ENCODE measurements at regions not wholly inside any gene's neighbourhood (a gene's known extent, or its start where the extent isn't known, plus 50 kb on each side); places are given as distances from the start of the nearest gene placed in this dataset.

DNA sequence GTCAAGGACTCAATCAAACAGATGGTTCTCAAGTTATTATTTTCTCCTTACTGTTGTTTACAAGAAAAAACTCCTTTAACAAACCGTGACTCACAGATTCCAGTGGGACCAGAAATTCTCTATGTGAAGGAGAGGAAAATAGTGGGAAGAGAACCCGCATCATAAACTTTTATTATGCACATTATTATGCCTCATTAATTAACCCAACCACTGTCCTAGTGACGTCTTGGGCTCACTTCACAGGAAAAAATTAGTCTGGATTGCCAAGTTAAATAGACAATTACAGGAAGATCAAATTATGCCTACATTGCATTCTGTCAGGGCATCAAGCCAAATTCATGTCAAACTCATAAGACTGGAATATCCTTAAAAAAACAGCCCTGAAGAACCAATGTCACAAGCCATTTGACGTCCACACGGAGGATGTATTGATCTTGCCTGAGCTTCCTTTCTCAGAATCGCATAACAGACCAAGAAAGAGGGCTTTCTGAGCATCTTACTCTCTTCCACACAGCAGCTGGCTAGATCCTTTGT is 347.8 kb downstream of the DUSP10 start (continued):
- TF ChIP-seq CSRNP3 (CRISPR knock-in tag; IDR thresholded peaks at IDR 0.05): no peak; the same call in 1 of the 2 replicates
- TF ChIP-seq ZFP3 (CRISPR knock-in tag; IDR thresholded peaks at IDR 0.05): no peak; the same call in 1 of the 2 replicates

GRCh38 chr1:221396526-221396925 is 345.4 kb downstream of the DUSP10 start:
- no peak for ATAC-seq
- TF ChIP-seq CSRNP3 (CRISPR knock-in tag; IDR thresholded peaks at IDR 0.05) (no peak), ARNTL (CRISPR knock-in tag; IDR thresholded peaks at IDR 0.05; ENCODE audit: borderline replicate concordance, low read depth) (no peak), PATZ1 (CRISPR knock-in tag; IDR thresholded peaks at IDR 0.05; ENCODE audit: borderline replicate concordance) (no peak), BACH2 (CRISPR knock-in tag; IDR thresholded peaks at IDR 0.05; ENCODE audit: borderline replicate concordance) (no peak), RARB (CRISPR knock-in tag; IDR thresholded peaks at IDR 0.05) (no peak), ZFP3 (CRISPR knock-in tag; IDR thresholded peaks at IDR 0.05) (no peak), ZFP30 (CRISPR knock-in tag; IDR thresholded peaks at IDR 0.05) (no peak), ISL1 (CRISPR knock-in tag; IDR thresholded peaks at IDR 0.05) (no peak), SNAI2 (CRISPR knock-in tag; IDR thresholded peaks at IDR 0.05) (no peak)

DNA sequence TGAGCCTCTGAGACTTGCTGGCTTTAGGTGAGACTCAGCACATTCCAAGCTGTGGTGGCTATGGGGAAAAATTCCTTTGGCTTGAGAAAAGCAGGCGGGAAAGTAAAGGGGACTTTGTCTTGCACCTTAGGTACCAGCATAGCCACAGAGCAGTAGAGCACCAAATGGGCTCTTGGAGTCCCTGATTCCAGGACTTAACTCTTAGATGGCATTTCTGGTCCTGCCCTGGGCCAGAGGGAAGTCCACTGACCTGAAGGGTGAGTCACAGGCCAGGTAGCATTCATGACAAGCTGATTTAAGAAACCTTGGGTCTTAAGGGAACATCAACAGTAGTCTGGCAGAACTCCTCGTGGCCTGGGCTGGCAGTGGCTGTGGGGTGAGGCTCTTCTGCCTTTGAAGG is 344.7 kb downstream of the DUSP10 start:
- ATAC-seq: no peak
- TF ChIP-seq CSRNP3 (CRISPR knock-in tag; IDR thresholded peaks at IDR 0.05) (no peak), ZFP3 (CRISPR knock-in tag; IDR thresholded peaks at IDR 0.05) (no peak), OSR1 (CRISPR knock-in tag; IDR thresholded peaks at IDR 0.05) (no peak), ZFP30 (CRISPR knock-in tag; IDR thresholded peaks at IDR 0.05) (no peak), CSDC2 (CRISPR knock-in tag; IDR thresholded peaks at IDR 0.05) (no peak)
- TF ChIP-seq, protein P1, sequence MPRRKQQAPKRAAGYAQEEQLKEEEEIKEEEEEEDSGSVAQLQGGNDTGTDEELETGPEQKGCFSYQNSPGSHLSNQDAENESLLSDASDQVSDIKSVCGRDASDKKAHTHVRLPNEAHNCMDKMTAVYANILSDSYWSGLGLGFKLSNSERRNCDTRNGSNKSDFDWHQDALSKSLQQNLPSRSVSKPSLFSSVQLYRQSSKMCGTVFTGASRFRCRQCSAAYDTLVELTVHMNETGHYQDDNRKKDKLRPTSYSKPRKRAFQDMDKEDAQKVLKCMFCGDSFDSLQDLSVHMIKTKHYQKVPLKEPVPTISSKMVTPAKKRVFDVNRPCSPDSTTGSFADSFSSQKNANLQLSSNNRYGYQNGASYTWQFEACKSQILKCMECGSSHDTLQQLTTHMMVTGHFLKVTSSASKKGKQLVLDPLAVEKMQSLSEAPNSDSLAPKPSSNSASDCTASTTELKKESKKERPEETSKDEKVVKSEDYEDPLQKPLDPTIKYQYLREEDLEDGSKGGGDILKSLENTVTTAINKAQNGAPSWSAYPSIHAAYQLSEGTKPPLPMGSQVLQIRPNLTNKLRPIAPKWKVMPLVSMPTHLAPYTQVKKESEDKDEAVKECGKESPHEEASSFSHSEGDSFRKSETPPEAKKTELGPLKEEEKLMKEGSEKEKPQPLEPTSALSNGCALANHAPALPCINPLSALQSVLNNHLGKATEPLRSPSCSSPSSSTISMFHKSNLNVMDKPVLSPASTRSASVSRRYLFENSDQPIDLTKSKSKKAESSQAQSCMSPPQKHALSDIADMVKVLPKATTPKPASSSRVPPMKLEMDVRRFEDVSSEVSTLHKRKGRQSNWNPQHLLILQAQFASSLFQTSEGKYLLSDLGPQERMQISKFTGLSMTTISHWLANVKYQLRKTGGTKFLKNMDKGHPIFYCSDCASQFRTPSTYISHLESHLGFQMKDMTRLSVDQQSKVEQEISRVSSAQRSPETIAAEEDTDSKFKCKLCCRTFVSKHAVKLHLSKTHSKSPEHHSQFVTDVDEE (CRISPR knock-in tag; IDR thresholded peaks at IDR 0.05): no peak

DNA sequence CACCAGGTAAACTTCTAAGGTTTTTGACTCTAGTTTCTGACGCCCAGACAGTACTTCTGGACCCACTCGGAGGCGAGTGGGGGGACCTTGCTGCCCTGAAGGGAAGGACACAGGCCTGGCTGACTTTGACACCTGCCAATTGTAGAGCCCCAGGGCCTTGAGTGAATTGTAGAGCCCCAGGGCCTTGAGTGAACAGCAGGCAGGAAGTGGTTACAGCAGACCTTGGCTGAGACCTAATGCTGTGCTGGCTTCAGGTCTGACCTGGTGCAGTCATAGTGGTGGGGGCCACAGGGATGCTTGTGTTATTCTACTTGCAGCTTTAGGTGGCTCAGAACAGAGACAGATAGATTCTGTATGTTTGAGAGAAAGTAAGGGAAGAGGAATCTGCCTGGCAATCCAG is 344.3 kb downstream of the DUSP10 start:
- ATAC-seq: no peak
- TF ChIP-seq SNAI2 (CRISPR knock-in tag; IDR thresholded peaks at IDR 0.05): no peak
- TF ChIP-seq ZFP30 (CRISPR knock-in tag; IDR thresholded peaks at IDR 0.05): no peak
- TF ChIP-seq PATZ1 (CRISPR knock-in tag; IDR thresholded peaks at IDR 0.05; ENCODE audit: borderline replicate concordance): no peak
- TF ChIP-seq, protein P1 (CRISPR knock-in tag; IDR thresholded peaks at IDR 0.05): no peak
- TF ChIP-seq ZNF70 (CRISPR knock-in tag; IDR thresholded peaks at IDR 0.05): no peak
- TF ChIP-seq PPARA (CRISPR knock-in tag; IDR thresholded peaks at IDR 0.05; ENCODE audit: borderline replicate concordance): no peak
- TF ChIP-seq GLIS3 (CRISPR knock-in tag; IDR thresholded peaks at IDR 0.05): no peak
- no peak for TF ChIP-seq TCF4 (CRISPR knock-in tag; IDR thresholded peaks at IDR 0.05; ENCODE audit: borderline replicate concordance)
- no peak for TF ChIP-seq ZNF8 (CRISPR knock-in tag; IDR thresholded peaks at IDR 0.05)
- no peak for TF ChIP-seq BACH2 (CRISPR knock-in tag; IDR thresholded peaks at IDR 0.05; ENCODE audit: borderline replicate concordance)
- no peak for TF ChIP-seq ARNTL (CRISPR knock-in tag; IDR thresholded peaks at IDR 0.05; ENCODE audit: borderline replicate concordance, low read depth)
- TF ChIP-seq CSRNP3 (CRISPR knock-in tag; IDR thresholded peaks at IDR 0.05): no peak
- TF ChIP-seq ZFP3 (CRISPR knock-in tag; IDR thresholded peaks at IDR 0.05): no peak
- TF ChIP-seq CSDC2 (CRISPR knock-in tag; IDR thresholded peaks at IDR 0.05): no peak
- no peak for TF ChIP-seq OSR1 (CRISPR knock-in tag; IDR thresholded peaks at IDR 0.05)
- TF ChIP-seq RARB (CRISPR knock-in tag; IDR thresholded peaks at IDR 0.05): no peak
